ENCODE measurements at regions not wholly inside any gene's neighbourhood (a gene's known extent, or its start where the extent isn't known, plus 50 kb on each side); places are given as distances from the start of the nearest gene placed in this dataset.
"Not testable (repeated sequence)": the region's sequence is repeated elsewhere in the genome, so short reads cannot be mapped to it uniquely, and the experiment has no call there.

DNA sequence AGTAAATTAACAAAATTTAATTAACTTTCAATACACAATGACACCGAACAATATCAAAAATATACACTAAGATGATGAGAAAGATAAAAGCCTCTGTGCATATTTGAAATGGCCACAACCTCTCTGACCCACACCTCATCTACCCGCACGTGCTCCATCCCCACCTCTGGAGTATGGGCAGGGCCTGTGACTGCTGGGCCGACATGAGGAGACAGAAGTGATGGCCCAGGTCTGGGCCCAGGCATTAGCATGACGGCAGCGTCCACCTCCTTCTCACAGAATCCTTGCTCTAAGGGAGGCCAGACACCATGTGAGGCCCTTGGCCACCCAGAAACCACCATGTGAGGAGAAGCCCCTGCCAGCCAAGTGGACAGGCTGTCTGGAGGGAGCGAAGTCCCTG is 122.1 kb upstream of the RNF32 start:
- Histone ChIP-seq H3K4me1 (no peaks in the 10 kb centered on the region), H3K27ac (no peak overlapping the region), H3K36me3 (no peaks in the 10 kb centered on the region), H3K27me3 (replicated peaks in 1 of 7) (no peaks in the 10 kb centered on the region), H3K4me3 (no peak overlapping the region), H3K9me3 (no peaks in the 10 kb centered on the region)
- TF ChIP-seq POLR2AphosphoS5 (IDR thresholded peaks at IDR 0.05): no peak
- TF ChIP-seq POLR2A (IDR thresholded peaks at IDR 0.05): no peak
- TF ChIP-seq, protein P1, sequence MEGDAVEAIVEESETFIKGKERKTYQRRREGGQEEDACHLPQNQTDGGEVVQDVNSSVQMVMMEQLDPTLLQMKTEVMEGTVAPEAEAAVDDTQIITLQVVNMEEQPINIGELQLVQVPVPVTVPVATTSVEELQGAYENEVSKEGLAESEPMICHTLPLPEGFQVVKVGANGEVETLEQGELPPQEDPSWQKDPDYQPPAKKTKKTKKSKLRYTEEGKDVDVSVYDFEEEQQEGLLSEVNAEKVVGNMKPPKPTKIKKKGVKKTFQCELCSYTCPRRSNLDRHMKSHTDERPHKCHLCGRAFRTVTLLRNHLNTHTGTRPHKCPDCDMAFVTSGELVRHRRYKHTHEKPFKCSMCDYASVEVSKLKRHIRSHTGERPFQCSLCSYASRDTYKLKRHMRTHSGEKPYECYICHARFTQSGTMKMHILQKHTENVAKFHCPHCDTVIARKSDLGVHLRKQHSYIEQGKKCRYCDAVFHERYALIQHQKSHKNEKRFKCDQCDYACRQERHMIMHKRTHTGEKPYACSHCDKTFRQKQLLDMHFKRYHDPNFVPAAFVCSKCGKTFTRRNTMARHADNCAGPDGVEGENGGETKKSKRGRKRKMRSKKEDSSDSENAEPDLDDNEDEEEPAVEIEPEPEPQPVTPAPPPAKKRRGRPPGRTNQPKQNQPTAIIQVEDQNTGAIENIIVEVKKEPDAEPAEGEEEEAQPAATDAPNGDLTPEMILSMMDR (IDR thresholded peaks at IDR 0.05 in 8 of 11, conservative IDR thresholded peaks at IDR 0.05 in 3 of 11): no peak
- no peak for DNase-seq
- 78 to 91% (median 83%) methylated on average over 7 of the region's 7 CpGs for WGBS, 5 donors
- intact Hi-C loops (cut with DNase I; ENCODE audit: low total_unique reads): no loop called here

DNA sequence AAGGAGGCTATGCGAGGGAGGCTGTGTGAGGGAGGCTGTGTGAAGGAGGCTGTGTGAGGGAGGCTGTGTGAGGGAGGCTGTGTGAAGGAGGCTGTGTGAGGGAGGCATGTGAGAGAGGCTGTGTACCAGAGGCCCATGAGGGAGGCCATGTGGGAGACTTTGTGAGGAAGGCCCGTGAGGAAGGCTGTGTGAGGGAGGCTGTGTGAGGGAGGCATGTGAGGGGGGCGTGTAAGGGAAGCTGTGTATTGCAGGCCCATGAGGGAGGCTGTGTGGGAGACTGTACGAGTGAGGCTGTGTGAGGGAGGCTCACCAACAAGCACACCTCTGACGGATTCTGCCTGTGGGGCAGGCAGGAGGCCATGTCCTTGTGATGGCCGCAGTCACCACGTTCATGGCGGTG is 122.7 kb upstream of the RNF32 start:
- H3K27ac ChIP-seq; H3K4me1 ChIP-seq; H3K9me3 ChIP-seq; H3K4me3 ChIP-seq; DNase-seq; intact Hi-C loops (cut with DNase I; ENCODE audit: low total_unique reads); H3K36me3 ChIP-seq; H3K27me3 ChIP-seq (replicated peaks in 1 of 7): not testable (repeated sequence)
- WGBS, 5 donors: 59 to 86% (median 68%) methylated on average over 7 to 8 of the region's 8 CpGs

DNA sequence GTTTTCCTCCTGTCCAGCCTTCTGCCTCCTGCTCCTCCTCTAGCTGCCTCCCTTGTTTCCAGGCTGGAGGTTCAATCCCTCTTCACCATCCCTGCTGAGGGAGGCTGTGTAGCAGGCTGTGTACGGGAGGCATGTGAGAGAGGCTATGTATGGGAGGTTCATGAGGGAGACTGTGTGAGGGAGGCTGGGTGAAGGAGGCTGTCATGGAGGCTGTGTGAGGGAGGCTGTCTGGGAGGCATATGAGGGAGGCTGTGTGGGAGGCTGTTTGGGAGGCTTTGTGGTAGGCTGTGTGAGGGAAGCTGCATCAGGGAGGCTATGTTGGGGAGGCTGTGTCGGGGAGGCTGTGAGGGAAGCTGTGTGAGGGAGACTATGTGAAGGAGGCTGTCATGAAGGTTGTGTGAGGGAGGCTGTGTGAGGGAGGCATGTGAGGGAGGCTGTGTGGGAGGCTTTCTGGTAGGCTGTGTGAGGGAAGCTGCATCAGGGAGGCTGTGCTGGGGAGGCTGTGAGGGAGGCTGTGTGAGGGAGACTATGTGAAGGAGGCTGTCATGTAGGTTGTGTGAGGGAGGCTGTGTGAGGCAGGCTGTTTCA is 123.7 kb upstream of the RNF32 start:
- Histone ChIP-seq H3K36me3 (no peaks in the 10 kb centered on the region), H3K9me3 (peaks cover 0 to 12% (median 9%) of the 10 kb centered on the region in 8 donors), H3K4me3 (peak overlapping the region in 1 of 8 donors; percentile 27), H3K27me3 (replicated peaks in 1 of 7) (no peaks in the 10 kb centered on the region), H3K4me1 (no peaks in the 10 kb centered on the region), H3K27ac (no peak overlapping the region)
- TF ChIP-seq, protein P1 (IDR thresholded peaks at IDR 0.05 in 8 of 11, conservative IDR thresholded peaks at IDR 0.05 in 3 of 11): no peak
- no peak for TF ChIP-seq POLR2A (IDR thresholded peaks at IDR 0.05)
- TF ChIP-seq POLR2AphosphoS5 (IDR thresholded peaks at IDR 0.05): no peak
- intact Hi-C loops (cut with DNase I; ENCODE audit: low total_unique reads): no loop called here
- WGBS, 5 donors: 80 to 98% (median 88%) methylated on average over 2 of the region's 2 CpGs
- DNase-seq: no peak

DNA sequence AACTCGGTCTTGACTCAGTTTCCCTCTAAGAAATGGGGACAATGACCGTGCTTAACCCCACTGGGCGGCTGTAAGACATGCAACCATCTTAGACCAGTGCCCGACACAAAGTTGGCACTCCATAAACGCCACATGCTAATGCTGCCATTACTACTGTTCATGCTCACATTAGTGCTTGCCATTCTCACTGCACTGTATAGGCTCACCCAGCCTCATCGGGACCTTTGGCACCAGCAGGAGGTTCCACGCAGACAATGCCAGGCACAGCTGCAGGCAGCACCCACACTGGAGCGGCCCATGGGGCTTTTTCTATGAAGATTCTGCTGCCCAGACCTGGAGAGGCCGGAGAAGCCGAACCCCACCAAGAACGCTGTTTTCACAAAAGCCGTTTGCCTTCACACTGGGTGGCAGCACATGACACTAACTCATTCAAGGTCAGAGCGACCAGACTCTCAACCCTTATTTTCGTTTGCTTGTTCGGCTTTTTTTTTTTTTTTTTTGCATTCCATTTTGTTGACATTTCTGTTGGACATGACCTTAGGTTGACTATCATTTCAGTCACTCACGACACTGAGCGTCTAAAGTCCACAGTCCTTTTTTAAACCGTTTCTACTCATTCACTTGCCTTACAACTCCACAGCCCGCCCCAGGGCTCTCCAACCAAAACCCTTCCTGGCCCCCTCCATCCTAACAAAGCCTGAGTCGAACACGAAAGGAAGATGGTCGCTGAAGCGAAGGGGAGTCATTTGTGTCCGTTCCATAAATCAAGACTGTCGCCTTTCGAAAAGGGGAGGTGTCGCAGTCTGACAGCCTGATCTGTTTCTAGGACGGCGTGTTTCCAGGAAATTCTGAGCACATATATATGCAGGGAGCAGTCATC is 124.4 kb upstream of the RNF32 start:
- DNase-seq: no peak
- no peaks in the 10 kb centered on the region for H3K4me1 ChIP-seq
- no peaks in the 10 kb centered on the region for H3K36me3 ChIP-seq
- peaks cover 2 to 18% (median 16%) of the 10 kb centered on the region in 8 donors for H3K9me3 ChIP-seq
- no peak overlapping the region for H3K27ac ChIP-seq
- TF ChIP-seq POLR2AphosphoS5 (IDR thresholded peaks at IDR 0.05): no peak
- no peak for TF ChIP-seq POLR2A (IDR thresholded peaks at IDR 0.05)
- TF ChIP-seq, protein P1 (IDR thresholded peaks at IDR 0.05 in 8 of 11, conservative IDR thresholded peaks at IDR 0.05 in 3 of 11): no peak
- H3K4me3 ChIP-seq: peak overlapping the region in 1 of 8 donors; percentile 27
- intact Hi-C loops (cut with DNase I; ENCODE audit: low total_unique reads): no loop called here
- 57 to 79% (median 75%) methylated on average over 27 to 29 of the region's 29 CpGs for WGBS, 5 donors
- H3K27me3 ChIP-seq (replicated peaks in 1 of 7): no peaks in the 10 kb centered on the region
